ENCODE measurements at regions not wholly inside any gene's neighbourhood (a gene's known extent, or its start where the extent isn't known, plus 50 kb on each side); places are given as distances from the start of the nearest gene placed in this dataset.
"Not testable (repeated sequence)": the region's sequence is repeated elsewhere in the genome, so short reads cannot be mapped to it uniquely, and the experiment has no call there.

DNA sequence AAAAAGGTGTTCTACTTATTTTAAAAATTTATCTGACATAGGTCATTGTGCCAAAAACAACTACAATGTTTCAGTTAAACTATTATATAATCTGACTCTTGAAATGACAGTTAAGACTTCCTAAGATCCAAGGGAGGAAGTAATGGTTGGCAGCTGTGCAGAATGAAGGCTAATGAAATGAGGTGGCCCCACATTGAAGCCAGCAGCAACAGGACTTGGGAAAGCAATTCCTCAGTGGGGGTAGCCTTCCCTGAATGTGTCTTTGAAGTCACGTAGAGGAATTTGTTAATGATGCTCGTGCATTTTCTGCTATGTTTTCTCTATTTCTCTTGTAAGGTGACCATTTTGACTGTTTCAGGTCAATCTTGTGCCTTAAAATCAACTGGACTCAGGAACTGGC lies 162.4 kb upstream of the DAAM1 start:
- no peak overlapping the region for H3K27ac ChIP-seq
- TF ChIP-seq, protein P1, sequence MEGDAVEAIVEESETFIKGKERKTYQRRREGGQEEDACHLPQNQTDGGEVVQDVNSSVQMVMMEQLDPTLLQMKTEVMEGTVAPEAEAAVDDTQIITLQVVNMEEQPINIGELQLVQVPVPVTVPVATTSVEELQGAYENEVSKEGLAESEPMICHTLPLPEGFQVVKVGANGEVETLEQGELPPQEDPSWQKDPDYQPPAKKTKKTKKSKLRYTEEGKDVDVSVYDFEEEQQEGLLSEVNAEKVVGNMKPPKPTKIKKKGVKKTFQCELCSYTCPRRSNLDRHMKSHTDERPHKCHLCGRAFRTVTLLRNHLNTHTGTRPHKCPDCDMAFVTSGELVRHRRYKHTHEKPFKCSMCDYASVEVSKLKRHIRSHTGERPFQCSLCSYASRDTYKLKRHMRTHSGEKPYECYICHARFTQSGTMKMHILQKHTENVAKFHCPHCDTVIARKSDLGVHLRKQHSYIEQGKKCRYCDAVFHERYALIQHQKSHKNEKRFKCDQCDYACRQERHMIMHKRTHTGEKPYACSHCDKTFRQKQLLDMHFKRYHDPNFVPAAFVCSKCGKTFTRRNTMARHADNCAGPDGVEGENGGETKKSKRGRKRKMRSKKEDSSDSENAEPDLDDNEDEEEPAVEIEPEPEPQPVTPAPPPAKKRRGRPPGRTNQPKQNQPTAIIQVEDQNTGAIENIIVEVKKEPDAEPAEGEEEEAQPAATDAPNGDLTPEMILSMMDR (IDR thresholded peaks at IDR 0.05) = no peak
- no peak overlapping the region for H3K4me3 ChIP-seq
- no peak for DNase-seq (ENCODE audit: low spot score)
- no peaks in the 10 kb centered on the region for H3K9me3 ChIP-seq
- H3K4me1 ChIP-seq = no peaks in the 10 kb centered on the region
- H3K36me3 ChIP-seq = no peaks in the 10 kb centered on the region
- H3K27me3 ChIP-seq = no peaks in the 10 kb centered on the region

DNA sequence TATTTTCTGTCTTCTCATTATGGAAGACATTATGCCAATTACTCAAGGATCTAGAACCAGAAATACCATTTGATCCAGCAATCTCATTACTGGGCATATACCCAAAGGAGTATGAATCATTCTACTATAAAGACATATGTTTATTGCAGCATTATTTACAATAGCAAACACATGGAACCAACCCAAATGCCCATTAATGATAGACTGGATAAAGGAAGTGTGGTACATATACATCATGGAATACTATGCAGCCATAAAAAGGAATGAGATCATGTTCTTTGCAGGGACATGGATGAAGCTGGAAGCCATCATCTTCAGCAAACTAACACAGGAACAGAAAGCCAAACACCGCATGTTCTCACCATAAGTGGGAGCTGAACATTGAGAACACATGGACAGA lies 161.8 kb upstream of the DAAM1 start:
- H3K27ac ChIP-seq; H3K9me3 ChIP-seq; H3K27me3 ChIP-seq; H3K4me1 ChIP-seq; H3K36me3 ChIP-seq; DNase-seq (ENCODE audit: low spot score); H3K4me3 ChIP-seq: not testable (repeated sequence)

DNA sequence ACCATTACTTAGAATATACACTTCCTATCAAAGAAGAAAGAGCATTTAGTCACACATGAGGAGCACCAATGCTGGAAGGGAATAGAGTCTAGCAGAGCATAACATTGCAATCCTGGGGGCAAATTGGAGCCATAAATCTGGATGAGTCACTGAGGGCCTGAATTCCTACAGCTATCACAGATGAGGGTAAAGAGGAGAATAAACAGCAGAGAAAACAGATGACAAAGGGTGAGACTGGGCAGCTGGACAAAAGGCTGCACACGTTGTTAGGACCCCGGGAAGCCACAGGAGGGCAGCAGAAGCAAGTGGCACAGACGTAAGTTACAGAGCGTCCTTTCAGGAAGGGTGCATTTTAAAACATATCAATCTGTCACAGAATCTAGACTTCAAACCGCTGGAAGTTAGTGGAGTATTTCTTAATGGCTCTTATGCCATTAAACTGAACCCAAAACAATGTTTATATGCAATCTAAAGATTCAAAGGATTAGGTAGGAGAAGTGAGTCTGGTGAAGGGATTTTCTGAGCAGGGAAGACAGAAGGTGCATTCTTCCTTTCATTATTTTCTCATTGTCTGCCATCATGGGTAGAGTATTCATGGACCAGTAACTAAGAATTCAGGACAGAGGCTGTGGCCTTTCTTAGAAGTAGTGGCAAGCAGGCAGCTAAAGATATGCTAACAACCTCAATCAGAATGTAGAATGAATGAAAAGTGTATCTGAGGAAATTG lies 159.8 kb upstream of the DAAM1 start:
- Histone ChIP-seq H3K4me1 (no peaks in the 10 kb centered on the region), H3K27me3 (no peaks in the 10 kb centered on the region), H3K36me3 (no peaks in the 10 kb centered on the region), H3K9me3 (no peaks in the 10 kb centered on the region), H3K27ac (no peak overlapping the region), H3K4me3 (no peak overlapping the region)
- TF ChIP-seq, protein P1 (IDR thresholded peaks at IDR 0.05) = peak; percentile 70 to 89
- DNase-seq (ENCODE audit: low spot score) = no peak

DNA sequence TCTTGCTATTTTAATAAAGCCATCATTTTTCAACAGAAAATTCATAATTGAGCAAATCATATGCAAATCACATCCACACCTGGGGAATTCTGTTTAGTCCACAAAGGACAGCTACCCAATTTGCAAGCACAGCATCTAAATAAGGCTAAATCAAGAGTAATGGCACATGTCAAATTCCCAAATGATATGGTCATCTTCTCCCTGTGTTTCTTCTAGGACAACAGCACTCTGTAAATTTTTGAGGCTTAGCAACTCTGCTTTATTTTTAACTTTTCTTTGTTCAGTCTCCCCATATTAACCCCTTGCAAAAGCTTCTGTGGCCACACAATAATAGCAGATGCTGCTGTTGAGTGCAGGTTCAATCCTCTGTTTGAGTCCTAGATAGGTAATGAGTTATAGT lies 155.6 kb upstream of the DAAM1 start:
- H3K27ac ChIP-seq = no peak overlapping the region
- no peaks in the 10 kb centered on the region for H3K27me3 ChIP-seq
- H3K36me3 ChIP-seq = no peaks in the 10 kb centered on the region
- no peak overlapping the region for H3K4me3 ChIP-seq
- TF ChIP-seq, protein P1 (IDR thresholded peaks at IDR 0.05) = no peak
- H3K9me3 ChIP-seq = no peaks in the 10 kb centered on the region
- no peak for DNase-seq (ENCODE audit: low spot score)
- H3K4me1 ChIP-seq = no peaks in the 10 kb centered on the region

DNA sequence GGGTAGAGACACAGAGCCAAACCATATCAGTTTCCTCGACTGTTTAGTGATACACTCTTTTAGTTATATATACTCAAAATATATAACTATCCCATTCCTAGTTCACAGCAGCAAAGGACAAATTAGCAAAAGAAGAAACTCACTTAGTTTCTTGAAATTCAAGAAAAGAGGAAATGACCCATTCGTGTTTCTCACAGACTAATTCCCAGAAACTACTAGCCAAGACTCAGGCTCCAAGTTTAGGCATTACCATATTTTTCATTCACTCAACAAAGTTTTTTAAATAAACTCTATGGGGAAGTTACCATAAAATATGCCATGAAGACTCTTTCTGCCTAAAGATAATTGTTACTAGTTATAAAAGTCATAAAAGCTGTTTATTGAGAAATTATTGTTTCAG lies 152.3 kb upstream of the DAAM1 start:
- TF ChIP-seq, protein P1 (IDR thresholded peaks at IDR 0.05) = no peak
- Histone ChIP-seq H3K4me3 (no peak overlapping the region), H3K9me3 (no peaks in the 10 kb centered on the region), H3K27me3 (no peaks in the 10 kb centered on the region), H3K36me3 (no peaks in the 10 kb centered on the region), H3K4me1 (no peaks in the 10 kb centered on the region), H3K27ac (no peak overlapping the region)
- no peak for DNase-seq (ENCODE audit: low spot score)

DNA sequence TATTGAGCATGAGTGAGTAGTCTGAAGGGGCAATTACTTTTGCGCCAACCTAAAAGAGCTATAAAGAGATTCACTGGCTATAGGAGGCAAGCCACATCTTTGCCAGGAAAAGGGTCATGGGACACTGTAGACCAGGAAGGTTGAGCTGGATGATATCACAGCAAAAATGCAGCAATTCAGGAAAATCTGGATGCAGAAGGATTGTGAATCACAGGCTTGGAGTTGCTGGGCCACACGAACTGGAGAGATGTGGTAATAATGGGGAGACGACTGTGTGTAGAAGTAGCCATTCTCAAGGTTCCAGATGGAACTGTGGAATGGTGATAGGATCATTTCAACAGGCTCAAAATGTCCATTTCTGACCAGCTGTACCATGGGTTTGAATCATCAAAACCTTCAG lies 151.4 kb upstream of the DAAM1 start:
- no peak for DNase-seq (ENCODE audit: low spot score)
- TF ChIP-seq, protein P1 (IDR thresholded peaks at IDR 0.05) = no peak
- Histone ChIP-seq H3K9me3 (no peaks in the 10 kb centered on the region), H3K4me1 (no peaks in the 10 kb centered on the region), H3K4me3 (no peak overlapping the region), H3K27ac (no peak overlapping the region), H3K27me3 (no peaks in the 10 kb centered on the region), H3K36me3 (no peaks in the 10 kb centered on the region)

Measured in right atrium auricular region (tissue), 2 donors.